Lower leg skin (tissue), 3 donors: ENCODE measurements at regions not wholly inside any gene's neighbourhood (a gene's known extent, or its start where the extent isn't known, plus 50 kb on each side); places are given as distances from the start of the nearest gene placed in this dataset.

ENCODE experiments used
- POLR2A ChIP-seq, 2 donors: fragments of 450-650 bp; IDR thresholded peaks; one replicate each; pipeline ENCODE4 v1.6.1; 2016 to 2017; ENCODE audit warnings: antibody characterized with exemption in 2 of 2, mild to moderate bottlenecking in 1 of 2, moderate library complexity in 1 of 2
- TF ChIP-seq, protein P1 (sequence below), 3 donors: fragments of 450-650 bp; IDR thresholded peaks; one replicate each; pipeline ENCODE4 v1.5.1; 2016; ENCODE audit warnings: antibody characterized with exemption in 3 of 3, mild to moderate bottlenecking in 3 of 3, moderate library complexity in 2 of 3

DNA sequence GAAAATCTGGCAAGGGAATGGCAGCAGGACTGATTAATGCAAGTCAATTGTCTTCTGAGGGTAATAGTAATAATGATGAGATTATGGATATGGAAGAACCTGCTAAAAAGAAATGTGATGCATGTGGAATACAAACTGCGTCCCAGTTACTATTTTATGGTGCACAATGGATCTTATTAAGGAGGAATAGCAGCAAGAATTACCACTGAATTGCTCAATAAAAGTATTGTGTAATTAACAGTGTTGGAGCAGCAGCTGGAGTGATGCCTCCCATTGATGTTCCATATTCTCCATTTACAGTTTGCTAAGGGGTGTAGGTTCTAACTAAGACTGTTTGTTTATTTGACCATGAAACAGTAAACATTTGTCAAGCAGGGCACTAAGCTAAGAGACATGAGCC lies 167.9 kb downstream of the HRH4 start:
- TF ChIP-seq POLR2A (IDR thresholded peaks at IDR 0.05), result no peak
- TF ChIP-seq, protein P1, sequence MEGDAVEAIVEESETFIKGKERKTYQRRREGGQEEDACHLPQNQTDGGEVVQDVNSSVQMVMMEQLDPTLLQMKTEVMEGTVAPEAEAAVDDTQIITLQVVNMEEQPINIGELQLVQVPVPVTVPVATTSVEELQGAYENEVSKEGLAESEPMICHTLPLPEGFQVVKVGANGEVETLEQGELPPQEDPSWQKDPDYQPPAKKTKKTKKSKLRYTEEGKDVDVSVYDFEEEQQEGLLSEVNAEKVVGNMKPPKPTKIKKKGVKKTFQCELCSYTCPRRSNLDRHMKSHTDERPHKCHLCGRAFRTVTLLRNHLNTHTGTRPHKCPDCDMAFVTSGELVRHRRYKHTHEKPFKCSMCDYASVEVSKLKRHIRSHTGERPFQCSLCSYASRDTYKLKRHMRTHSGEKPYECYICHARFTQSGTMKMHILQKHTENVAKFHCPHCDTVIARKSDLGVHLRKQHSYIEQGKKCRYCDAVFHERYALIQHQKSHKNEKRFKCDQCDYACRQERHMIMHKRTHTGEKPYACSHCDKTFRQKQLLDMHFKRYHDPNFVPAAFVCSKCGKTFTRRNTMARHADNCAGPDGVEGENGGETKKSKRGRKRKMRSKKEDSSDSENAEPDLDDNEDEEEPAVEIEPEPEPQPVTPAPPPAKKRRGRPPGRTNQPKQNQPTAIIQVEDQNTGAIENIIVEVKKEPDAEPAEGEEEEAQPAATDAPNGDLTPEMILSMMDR (IDR thresholded peaks at IDR 0.05), result no peak
